Ovary (tissue), 7 donors: ENCODE measurements at regions not wholly inside any gene's neighbourhood (a gene's known extent, or its start where the extent isn't known, plus 50 kb on each side); places are given as distances from the start of the nearest gene placed in this dataset.
A peak's percentile ranks its signal among the peaks of the same experiment; 100 is the strongest.
"Not testable (repeated sequence)": the region's sequence is repeated elsewhere in the genome, so short reads cannot be mapped to it uniquely, and the experiment has no call there.

Experiments used
- DNase-seq, 5 donors: peaks; one replicate each; pipeline ENCODE4 v3.0.0-alpha.2; 2019 to 2020
- H3K27ac ChIP-seq, 2 donors: fragments of 200-600 bp; one replicate each; pipeline versions ENCODE4 v1.5.1 to v1.8.0; 2019 to 2022
- H3K27me3 ChIP-seq: fragments of 200-600 bp; one replicate; pipeline ENCODE4 v1.8.0; 2022
- H3K36me3 ChIP-seq: fragments of 200-600 bp; sonication (generic); one replicate; pipeline ENCODE4 v1.5.1; 2019
- H3K4me1 ChIP-seq: one replicate; pipeline ENCODE4 v1.8.1; 2013; ENCODE audit warnings: mild to moderate bottlenecking, moderate library complexity; ENCODE audit not compliant: insufficient read depth
- H3K4me3 ChIP-seq: fragments of 200-600 bp; sonication (generic); one replicate; pipeline ENCODE4 v1.5.1; 2017
- H3K9me3 ChIP-seq, 2 donors: fragments of 200-600 bp in 1 of 2; sonication (generic) in 1 of 2; one replicate each; pipeline versions ENCODE4 v1.5.1 to v1.8.1; 2013 to 2019; ENCODE audit warnings: mild to moderate bottlenecking in 1 of 2, moderate library complexity in 1 of 2
- EP300 ChIP-seq: sonication (generic); formaldehyde crosslinking; IDR thresholded peaks from one replicate; pipeline ENCODE4 v1.6.1; 2017; ENCODE audit warnings: antibody characterized with exemption
- POLR2A ChIP-seq: fragments of 450-650 bp; IDR thresholded peaks from one replicate; pipeline ENCODE4 v1.6.1; 2017; ENCODE audit warnings: antibody characterized with exemption, mild to moderate bottlenecking, moderate library complexity
- WGBS, 3 donors: extraction: QIAGEN DNeasy Blood & Tissue Kit in 1 of 3; methylation state at CpG; one replicate each; pipeline versions ENCODE4 v1.1.5 to v1.1.7; 2013 to 2017; 5-methylcytosine and 5-hydroxymethylcytosine counted together
- intact Hi-C, 4 donors: fragments of 100-400 bp; cut with DNase I; formaldehyde crosslinking; loops; one replicate each; pipeline versions ENCODE4 v1.11.0 to v1.15.1; 2022 to 2023
- TF ChIP-seq, protein P1 (sequence below), 3 donors: fragments of 450-650 bp in 2 of 3; fragments of 200-600 bp in 1 of 3; IDR thresholded peaks; one replicate each; pipeline versions ENCODE4 v1.5.1 to v1.8.0; 2016 to 2022; ENCODE audit warnings: antibody characterized with exemption in 3 of 3, mild to moderate bottlenecking in 1 of 3
- donor health status: DM: no; HTN: no; CAD: no; lungs with moderate emphysema.
- donor health status: DM: no; HTN: no; CAD: no.
- donor health status: Bipolar disorder and iron deficiency.
- donor health status: DM: no; HTN: no; CAD: no.
- donor health status: DM: yes; HTN: yes; CAD: no.

DNA sequence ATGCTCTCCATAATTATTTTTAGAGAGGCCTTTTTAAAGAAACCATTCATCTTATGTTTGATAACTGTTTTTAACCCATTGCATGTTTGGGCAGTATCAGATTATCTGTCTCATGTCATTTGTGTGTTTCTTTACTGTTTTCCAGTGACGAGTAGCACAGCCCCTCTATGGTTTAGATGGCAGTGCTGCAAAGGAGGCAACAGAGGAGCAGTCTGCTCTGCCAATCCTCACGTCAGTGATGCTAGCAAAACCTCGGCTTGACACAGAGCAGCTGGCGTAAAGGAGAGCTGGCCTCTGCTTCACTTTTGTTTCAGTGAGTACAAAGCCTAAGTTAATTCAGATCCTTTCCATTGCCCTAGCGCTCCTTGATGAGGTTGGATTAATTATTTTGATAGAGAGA lies 80.4 kb upstream of the GARIN1A start:
- no peaks in the 10 kb centered on the region for H3K27me3 ChIP-seq
- no peak overlapping the region for H3K4me3 ChIP-seq
- intact Hi-C loops, result no loop called here
- no peak for DNase-seq
- 84 to 89% (median 89%) methylated on average over 5 of the region's 5 CpGs for WGBS, 3 donors
- H3K27ac ChIP-seq, result no peak overlapping the region
- no peaks in the 10 kb centered on the region for H3K9me3 ChIP-seq
- no peak for TF ChIP-seq POLR2A
- TF ChIP-seq, protein P1, sequence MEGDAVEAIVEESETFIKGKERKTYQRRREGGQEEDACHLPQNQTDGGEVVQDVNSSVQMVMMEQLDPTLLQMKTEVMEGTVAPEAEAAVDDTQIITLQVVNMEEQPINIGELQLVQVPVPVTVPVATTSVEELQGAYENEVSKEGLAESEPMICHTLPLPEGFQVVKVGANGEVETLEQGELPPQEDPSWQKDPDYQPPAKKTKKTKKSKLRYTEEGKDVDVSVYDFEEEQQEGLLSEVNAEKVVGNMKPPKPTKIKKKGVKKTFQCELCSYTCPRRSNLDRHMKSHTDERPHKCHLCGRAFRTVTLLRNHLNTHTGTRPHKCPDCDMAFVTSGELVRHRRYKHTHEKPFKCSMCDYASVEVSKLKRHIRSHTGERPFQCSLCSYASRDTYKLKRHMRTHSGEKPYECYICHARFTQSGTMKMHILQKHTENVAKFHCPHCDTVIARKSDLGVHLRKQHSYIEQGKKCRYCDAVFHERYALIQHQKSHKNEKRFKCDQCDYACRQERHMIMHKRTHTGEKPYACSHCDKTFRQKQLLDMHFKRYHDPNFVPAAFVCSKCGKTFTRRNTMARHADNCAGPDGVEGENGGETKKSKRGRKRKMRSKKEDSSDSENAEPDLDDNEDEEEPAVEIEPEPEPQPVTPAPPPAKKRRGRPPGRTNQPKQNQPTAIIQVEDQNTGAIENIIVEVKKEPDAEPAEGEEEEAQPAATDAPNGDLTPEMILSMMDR (IDR thresholded peaks at IDR 0.05), result no peak
- TF ChIP-seq EP300, result no peak
- H3K36me3 ChIP-seq, result no peaks in the 10 kb centered on the region
- H3K4me1 ChIP-seq, result no peaks in the 10 kb centered on the region

- H3K36me3 ChIP-seq, H3K27me3 ChIP-seq, intact Hi-C loops, DNase-seq, H3K4me1 ChIP-seq, H3K4me3 ChIP-seq, H3K9me3 ChIP-seq, H3K27ac ChIP-seq: not testable (repeated sequence)
- 95 to 100% methylated on average over 2 of the region's 3 CpGs; no CpG with 5 or more reads in 1 of the 3 donors for WGBS, 3 donors
Measured at GRCh38 chr7:128592209-128592608, 79.9 kb upstream of the GARIN1A start.

- WGBS, 3 donors, result 70 to 82% (median 74%) methylated on average over 6 of the region's 6 CpGs
- intact Hi-C loops, H3K27ac ChIP-seq, H3K36me3 ChIP-seq, H3K27me3 ChIP-seq, H3K4me3 ChIP-seq, H3K9me3 ChIP-seq, H3K4me1 ChIP-seq, DNase-seq: not testable (repeated sequence)
Measured at GRCh38 chr7:128594061-128594460, 78.0 kb upstream of the GARIN1A start.

DNA sequence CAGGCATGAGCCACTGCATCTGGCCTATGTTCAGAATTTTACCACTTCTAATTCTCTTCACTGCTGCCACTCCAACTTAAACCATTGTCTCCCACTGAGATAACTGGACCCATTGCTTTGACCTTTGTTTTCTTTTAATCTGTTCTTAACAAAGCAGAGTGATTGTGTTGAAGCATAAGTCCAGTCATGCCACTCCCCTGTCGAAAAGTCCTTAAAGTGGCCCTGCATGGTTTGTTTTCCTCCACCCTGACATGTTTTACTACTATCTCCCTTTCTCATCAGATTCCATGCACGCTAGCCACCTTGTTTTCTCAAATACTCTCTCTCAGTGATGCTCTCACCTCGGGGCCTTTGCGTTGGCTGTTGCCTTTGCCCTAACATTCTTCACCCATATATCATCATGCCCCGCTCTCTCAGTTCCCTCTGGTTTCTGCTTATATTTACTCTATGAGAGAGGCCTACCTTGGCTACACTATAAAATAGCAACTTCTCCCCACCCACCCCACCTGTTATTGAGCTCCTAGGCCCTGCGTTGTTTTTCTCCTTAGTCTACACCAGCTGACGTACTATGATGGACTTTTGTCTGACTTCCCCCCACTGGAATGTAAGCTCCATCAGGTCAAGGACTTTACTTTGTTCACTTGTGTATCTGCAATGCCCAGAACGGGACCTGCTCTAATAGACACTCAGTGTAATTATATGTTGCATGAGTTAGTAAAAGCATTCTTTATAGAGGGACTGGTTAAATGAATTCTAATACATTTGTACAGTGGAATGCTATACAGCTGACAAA lies 75.6 kb upstream of the GARIN1A start:
- WGBS, 3 donors, result 58 to 61% (median 59%) methylated on average over 8 of the region's 8 CpGs
- intact Hi-C loops, H3K27ac ChIP-seq, H3K36me3 ChIP-seq, H3K4me3 ChIP-seq, H3K27me3 ChIP-seq, H3K9me3 ChIP-seq, DNase-seq, H3K4me1 ChIP-seq: not testable (repeated sequence)

DNA sequence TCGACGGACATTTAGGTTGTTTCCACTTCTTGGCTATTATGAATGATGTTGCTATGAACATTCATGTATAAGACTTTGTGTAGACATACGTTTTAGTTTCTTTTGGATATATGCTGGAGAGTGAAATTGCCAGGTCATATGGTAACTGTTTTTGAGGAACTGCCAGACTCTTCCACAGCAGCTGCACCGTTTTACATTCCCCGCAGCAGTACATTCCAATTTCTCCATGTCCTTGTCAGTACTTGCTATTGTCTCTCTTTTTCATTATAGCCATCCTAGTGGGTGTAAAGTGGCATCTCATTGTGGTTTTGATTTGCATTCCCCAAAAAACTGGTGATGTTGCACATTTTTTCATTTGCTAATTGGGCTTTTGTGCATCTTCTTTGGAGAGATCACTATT lies 73.1 kb upstream of the GARIN1A start:
- DNase-seq, H3K36me3 ChIP-seq, intact Hi-C loops, H3K4me1 ChIP-seq, H3K4me3 ChIP-seq, H3K27me3 ChIP-seq, H3K9me3 ChIP-seq, H3K27ac ChIP-seq: not testable (repeated sequence)
- 53 to 56% (median 55%) methylated on average over 5 of the region's 5 CpGs for WGBS, 3 donors

GRCh38 chr7:128608678-128609421 lies 63.2 kb upstream of the GARIN1A start:
- not testable (repeated sequence) for H3K36me3 ChIP-seq, H3K4me3 ChIP-seq, H3K27me3 ChIP-seq, H3K27ac ChIP-seq, H3K9me3 ChIP-seq, H3K4me1 ChIP-seq
- peak in 1 of 5 donors; percentile 38 for DNase-seq
- WGBS, 3 donors, result 8 to 10% (median 10%) methylated on average over 6 of the region's 6 CpGs
- TF ChIP-seq, protein P1 (IDR thresholded peaks at IDR 0.05), result peak; percentile 27 to 46 (median 38)
- intact Hi-C loops, result loop anchor here in 1 of 4 donors (5.0 kb wide), 1 partner anchor 273 kb away; no protein-coding TSS in a partner anchor

DNA sequence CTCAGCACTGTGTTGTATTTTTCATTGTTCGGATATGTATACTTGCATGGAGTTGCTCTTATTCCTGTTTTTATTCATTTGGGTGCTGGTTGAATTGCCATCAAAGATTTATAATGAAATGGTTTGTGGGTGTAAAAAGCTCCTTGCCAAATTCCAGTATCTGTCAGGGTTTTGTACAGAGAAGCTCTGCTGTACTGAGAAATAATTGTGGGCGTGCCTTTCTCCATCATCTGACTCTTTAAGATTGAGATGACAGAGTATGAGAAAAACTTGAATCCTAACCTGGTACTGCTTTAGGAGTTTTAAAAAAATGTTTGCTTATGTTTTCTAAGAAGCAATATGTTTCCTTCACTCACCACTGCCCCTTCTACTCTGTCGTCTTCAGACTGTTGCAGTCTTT lies 58.7 kb upstream of the GARIN1A start:
- H3K9me3 ChIP-seq, H3K27ac ChIP-seq, DNase-seq, H3K36me3 ChIP-seq, H3K4me3 ChIP-seq, H3K4me1 ChIP-seq, H3K27me3 ChIP-seq: not testable (repeated sequence)
- intact Hi-C loops, result loop anchor here in 1 of 4 donors (10.0 kb wide), 1 partner anchor 261 kb away; no protein-coding TSS in a partner anchor
- 89 to 90% (median 90%) methylated on average over 3 of the region's 3 CpGs for WGBS, 3 donors

DNA sequence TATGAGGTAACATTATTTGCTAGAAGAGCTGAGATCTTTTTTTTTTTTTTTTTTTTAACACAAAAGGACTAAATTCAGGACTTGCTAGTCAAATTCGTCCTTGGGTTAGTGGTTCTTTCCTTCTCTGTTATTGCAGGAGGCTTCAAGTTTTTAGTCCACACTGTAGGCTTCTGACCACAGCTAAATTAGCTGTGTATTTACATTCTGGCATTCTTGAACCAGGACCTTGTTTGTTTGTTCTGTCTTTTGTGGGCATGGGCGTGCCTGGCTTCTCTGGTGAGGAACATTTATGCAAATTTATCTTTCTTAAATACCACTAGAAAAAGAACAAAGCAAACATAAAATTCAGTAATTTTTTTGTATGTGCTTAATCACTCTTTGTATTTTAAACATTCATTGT lies 57.3 kb upstream of the GARIN1A start:
- H3K36me3 ChIP-seq, DNase-seq, H3K4me1 ChIP-seq, H3K4me3 ChIP-seq, H3K9me3 ChIP-seq, H3K27me3 ChIP-seq, H3K27ac ChIP-seq: not testable (repeated sequence)
- WGBS, 3 donors, result 80 to 87% (median 86%) methylated on average over 2 of the region's 2 CpGs
- intact Hi-C loops, result loop anchor here in 1 of 4 donors (10.0 kb wide), 1 partner anchor 260 kb away; no protein-coding TSS in a partner anchor

DNA sequence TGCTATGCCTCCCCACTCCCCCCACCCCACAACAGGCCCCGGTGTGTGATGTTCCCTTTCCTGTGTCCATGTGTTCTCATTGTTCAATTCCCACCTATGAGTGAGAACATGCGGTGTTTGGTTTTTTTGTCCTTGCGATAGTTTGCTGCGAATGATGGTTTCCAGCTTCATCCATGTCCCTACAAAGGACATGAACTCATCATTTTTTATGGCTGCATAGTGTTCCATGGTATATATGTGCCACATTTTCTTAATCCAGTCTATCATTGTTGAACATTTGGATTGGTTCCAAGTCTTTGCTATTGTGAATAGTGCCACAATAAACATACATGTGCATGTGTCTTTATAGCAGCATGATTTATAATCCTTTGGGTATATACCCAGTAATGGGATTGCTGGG lies 55.3 kb upstream of the GARIN1A start:
- WGBS, 3 donors, result 97 to 98% (median 97%) methylated on average over 4 of the region's 4 CpGs
- not testable (repeated sequence) for H3K27ac ChIP-seq, H3K36me3 ChIP-seq, H3K4me3 ChIP-seq, H3K27me3 ChIP-seq, H3K4me1 ChIP-seq, H3K9me3 ChIP-seq, DNase-seq
- intact Hi-C loops, result loop anchor here in 1 of 4 donors (10.0 kb wide), 1 partner anchor 258 kb away; no protein-coding TSS in a partner anchor
